GM12891 (cell line): ENCODE measurements at regions not wholly inside any gene's neighbourhood (a gene's known extent, or its start where the extent isn't known, plus 50 kb on each side); places are given as distances from the start of the nearest gene placed in this dataset.

Experiments used
- PAX5 ChIP-seq: IDR thresholded peaks from 2 replicates; pipeline ENCODE4 v1.6.1; 2011; ENCODE audit warnings: low read length, moderate library complexity, mild to moderate bottlenecking; ENCODE audit not compliant: insufficient read depth, severe bottlenecking
- POLR2A ChIP-seq: IDR thresholded peaks from 2 replicates; pipeline ENCODE4 v1.6.1; 2011; ENCODE audit warnings: low read depth, low read length, control low read depth
- POLR2AphosphoS5 ChIP-seq: IDR thresholded peaks from 2 replicates; pipeline ENCODE4 v1.6.1; 2011; ENCODE audit warnings: low read depth, low read length, control low read depth
- POU2F2 ChIP-seq: IDR thresholded peaks from 2 replicates; pipeline ENCODE4 v1.6.1; 2011; ENCODE audit warnings: low read depth, mild to moderate bottlenecking, control low read depth, low read length, moderate library complexity
- SPI1 ChIP-seq: IDR thresholded peaks from 2 replicates; pipeline ENCODE4 v1.6.1; 2011; ENCODE audit warnings: low read depth, low read length, control low read depth

DNA sequence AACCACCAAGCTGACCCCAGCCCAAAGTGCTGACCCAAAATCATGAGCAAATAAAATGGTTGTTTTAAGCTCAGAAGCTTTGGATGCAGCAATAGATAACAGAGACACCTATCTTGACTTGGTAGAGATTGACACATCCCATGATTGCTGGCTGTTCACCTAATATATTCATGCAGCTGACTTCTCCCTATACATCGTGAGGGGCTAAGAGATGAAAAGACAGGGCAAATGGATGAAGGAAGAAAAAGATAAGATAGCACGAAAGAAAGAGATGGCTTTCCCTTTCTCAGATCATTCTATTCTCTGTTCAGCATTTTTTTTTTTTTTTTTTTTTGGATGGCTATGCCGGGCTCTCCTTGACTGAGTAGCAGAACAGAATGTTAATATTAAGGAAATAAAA is 141.5 kb upstream of the ADAMTS9 start:
- no peak for TF ChIP-seq POLR2A
- TF ChIP-seq POLR2AphosphoS5: no peak
- no peak for TF ChIP-seq PAX5
- TF ChIP-seq POU2F2: no peak
- TF ChIP-seq SPI1: no peak
